Tibial artery (tissue), 4 donors: ENCODE measurements at regions not wholly inside any gene's neighbourhood (a gene's known extent, or its start where the extent isn't known, plus 50 kb on each side); places are given as distances from the start of the nearest gene placed in this dataset.

Source experiments
- DNase-seq, 2 donors: peaks; one replicate each; pipeline ENCODE4 v3.0.0-alpha.2; 2019
- H3K27ac ChIP-seq, 2 donors: fragments of 200-600 bp; sonication (generic) in 1 of 2; 1 replicate in 1 of 2; 2 replicates in 1 of 2; pipeline ENCODE4 v1.5.1; 2018 to 2019; ENCODE audit warnings: mild to moderate bottlenecking in 1 of 2
- H3K27me3 ChIP-seq, 2 donors: fragments of 200-600 bp; sonication (generic) in 1 of 2; one replicate each; pipeline versions ENCODE4 v1.5.1 to v1.6.0; 2016 to 2019
- H3K36me3 ChIP-seq, 3 donors: fragments of 200-600 bp; sonication (generic) in 2 of 3; one replicate each; pipeline ENCODE4 v1.5.1; 2016 to 2019; ENCODE audit warnings: mild to moderate bottlenecking in 2 of 3
- H3K4me1 ChIP-seq, 4 donors: fragments of 200-600 bp; sonication (generic) in 2 of 4; 1 replicate in 3 of 4; 2 replicates in 1 of 4; pipeline ENCODE4 v1.5.1; 2016 to 2019
- H3K4me3 ChIP-seq, 2 donors: fragments of 200-600 bp; sonication (generic) in 1 of 2; 1 replicate in 1 of 2; 2 replicates in 1 of 2; pipeline ENCODE4 v1.5.1; 2018 to 2019; ENCODE audit warnings: mild to moderate bottlenecking in 2 of 2
- H3K9me3 ChIP-seq, 3 donors: fragments of 200-600 bp; sonication (generic) in 1 of 3; one replicate each; pipeline ENCODE4 v1.5.1; 2016 to 2019
- intact Hi-C: fragments of 100-400 bp; cut with DNase I; formaldehyde crosslinking; loops from one replicate; pipeline ENCODE4 v1.15.0; 2023; ENCODE audit warnings: low total_unique reads
- TF ChIP-seq, protein P1 (sequence below), 2 experiments: fragments of 200-600 bp in 1 of 2; fragments of 450-650 bp in 1 of 2; IDR thresholded peaks; one replicate each; pipeline ENCODE4 v1.5.1; 2017 to 2019; ENCODE audit warnings: antibody characterized with exemption in 2 of 2, mild to moderate bottlenecking in 1 of 2, moderate library complexity in 1 of 2

DNA sequence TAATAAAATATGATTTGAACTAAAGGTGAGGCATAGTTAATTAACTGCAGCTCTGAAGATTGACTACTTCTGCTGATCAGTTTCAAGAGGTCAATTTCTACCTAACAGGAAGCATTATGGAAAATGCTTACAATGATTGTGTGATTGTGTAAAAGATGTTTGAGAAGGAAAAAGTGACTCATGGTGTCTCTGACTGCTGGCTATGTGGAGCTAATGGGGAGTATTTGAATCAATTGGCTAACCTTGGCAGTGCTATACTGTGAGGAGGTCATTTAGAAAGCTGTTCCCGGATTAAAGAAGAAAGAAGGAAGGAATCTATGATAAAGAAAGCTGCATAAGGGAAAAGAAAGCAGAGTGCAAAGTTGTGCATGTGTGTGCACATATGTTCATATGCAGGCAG is 376.5 kb downstream of the ADGRL2 start:
- H3K4me3 ChIP-seq = no peak overlapping the region
- H3K4me1 ChIP-seq = no peaks in the 10 kb centered on the region
- DNase-seq = no peak
- H3K27me3 ChIP-seq = no peaks in the 10 kb centered on the region
- TF ChIP-seq, protein P1, sequence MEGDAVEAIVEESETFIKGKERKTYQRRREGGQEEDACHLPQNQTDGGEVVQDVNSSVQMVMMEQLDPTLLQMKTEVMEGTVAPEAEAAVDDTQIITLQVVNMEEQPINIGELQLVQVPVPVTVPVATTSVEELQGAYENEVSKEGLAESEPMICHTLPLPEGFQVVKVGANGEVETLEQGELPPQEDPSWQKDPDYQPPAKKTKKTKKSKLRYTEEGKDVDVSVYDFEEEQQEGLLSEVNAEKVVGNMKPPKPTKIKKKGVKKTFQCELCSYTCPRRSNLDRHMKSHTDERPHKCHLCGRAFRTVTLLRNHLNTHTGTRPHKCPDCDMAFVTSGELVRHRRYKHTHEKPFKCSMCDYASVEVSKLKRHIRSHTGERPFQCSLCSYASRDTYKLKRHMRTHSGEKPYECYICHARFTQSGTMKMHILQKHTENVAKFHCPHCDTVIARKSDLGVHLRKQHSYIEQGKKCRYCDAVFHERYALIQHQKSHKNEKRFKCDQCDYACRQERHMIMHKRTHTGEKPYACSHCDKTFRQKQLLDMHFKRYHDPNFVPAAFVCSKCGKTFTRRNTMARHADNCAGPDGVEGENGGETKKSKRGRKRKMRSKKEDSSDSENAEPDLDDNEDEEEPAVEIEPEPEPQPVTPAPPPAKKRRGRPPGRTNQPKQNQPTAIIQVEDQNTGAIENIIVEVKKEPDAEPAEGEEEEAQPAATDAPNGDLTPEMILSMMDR (IDR thresholded peaks at IDR 0.05) = no peak
- no peak overlapping the region for H3K27ac ChIP-seq
- H3K36me3 ChIP-seq = no peaks in the 10 kb centered on the region
- no peaks in the 10 kb centered on the region for H3K9me3 ChIP-seq
- intact Hi-C loops = no loop called here

DNA sequence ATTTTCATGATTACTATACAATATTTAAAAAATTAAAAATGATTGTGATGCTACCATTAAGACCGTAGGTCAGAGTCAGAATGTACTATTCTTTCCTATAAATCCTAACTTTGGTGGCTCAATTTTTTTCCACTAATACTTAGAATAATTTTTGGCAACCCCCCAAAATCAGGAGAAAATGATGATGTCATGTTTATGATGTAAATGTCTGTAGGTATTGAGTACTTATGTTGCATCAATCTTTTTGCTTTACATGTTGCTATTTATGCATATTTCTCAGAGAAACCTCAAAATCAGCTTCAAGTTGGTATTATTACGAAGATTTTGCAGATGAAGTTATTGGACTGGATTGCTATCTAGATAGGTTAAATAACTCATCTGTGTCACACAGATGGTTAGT is 371.2 kb downstream of the ADGRL2 start:
- no peak overlapping the region for H3K4me3 ChIP-seq
- no peaks in the 10 kb centered on the region for H3K27me3 ChIP-seq
- intact Hi-C loops = no loop called here
- no peaks in the 10 kb centered on the region for H3K36me3 ChIP-seq
- no peak overlapping the region for H3K27ac ChIP-seq
- TF ChIP-seq, protein P1 (IDR thresholded peaks at IDR 0.05) = no peak
- no peaks in the 10 kb centered on the region for H3K9me3 ChIP-seq
- H3K4me1 ChIP-seq = no peaks in the 10 kb centered on the region
- DNase-seq = no peak

DNA sequence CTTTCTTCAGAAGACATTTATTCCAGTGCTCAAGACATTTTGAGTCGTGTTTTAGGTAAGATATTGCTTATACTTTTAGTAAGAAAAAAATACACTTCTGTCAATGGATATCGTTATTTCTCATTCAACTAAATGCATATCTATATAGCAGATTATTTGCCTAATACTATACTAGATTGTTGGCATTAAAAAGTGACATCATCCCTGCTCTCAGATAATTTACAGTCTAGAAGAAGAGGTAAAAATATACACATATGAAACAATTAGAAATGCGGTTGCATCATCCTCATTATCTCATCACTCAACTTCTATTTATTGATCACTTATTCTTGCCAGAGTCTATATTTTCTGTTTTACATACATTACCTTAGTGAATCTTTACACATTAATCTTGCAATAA is 367.7 kb downstream of the ADGRL2 start:
- intact Hi-C loops = no loop called here
- H3K4me3 ChIP-seq = no peak overlapping the region
- TF ChIP-seq, protein P1 (IDR thresholded peaks at IDR 0.05) = no peak
- no peaks in the 10 kb centered on the region for H3K27me3 ChIP-seq
- no peaks in the 10 kb centered on the region for H3K9me3 ChIP-seq
- H3K27ac ChIP-seq = no peak overlapping the region
- no peaks in the 10 kb centered on the region for H3K4me1 ChIP-seq
- no peak for DNase-seq
- H3K36me3 ChIP-seq = no peaks in the 10 kb centered on the region

DNA sequence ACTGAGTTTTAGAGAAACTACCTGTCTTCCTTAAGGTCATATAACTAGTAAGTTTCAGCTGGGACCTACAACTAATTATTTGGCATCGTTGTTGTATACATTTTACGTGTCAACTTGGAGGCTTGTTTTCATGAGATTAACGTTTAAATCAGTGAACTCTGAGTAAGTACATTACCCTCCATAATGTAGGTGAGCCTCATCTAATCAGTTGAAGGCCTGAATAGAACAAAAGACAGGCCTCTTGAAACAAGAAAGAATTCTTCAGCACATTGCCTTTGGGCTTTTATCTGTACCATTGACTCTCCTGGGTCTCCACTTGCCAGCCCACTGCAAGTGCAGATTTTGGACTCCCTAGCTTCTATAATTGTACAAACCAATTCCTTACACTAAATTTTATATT is 364.6 kb downstream of the ADGRL2 start:
- Histone ChIP-seq H3K36me3 (no peaks in the 10 kb centered on the region), H3K4me1 (no peaks in the 10 kb centered on the region), H3K4me3 (no peak overlapping the region), H3K27me3 (no peaks in the 10 kb centered on the region), H3K9me3 (no peaks in the 10 kb centered on the region), H3K27ac (no peak overlapping the region)
- TF ChIP-seq, protein P1 (IDR thresholded peaks at IDR 0.05) = no peak
- no peak for DNase-seq
- intact Hi-C loops = no loop called here

DNA sequence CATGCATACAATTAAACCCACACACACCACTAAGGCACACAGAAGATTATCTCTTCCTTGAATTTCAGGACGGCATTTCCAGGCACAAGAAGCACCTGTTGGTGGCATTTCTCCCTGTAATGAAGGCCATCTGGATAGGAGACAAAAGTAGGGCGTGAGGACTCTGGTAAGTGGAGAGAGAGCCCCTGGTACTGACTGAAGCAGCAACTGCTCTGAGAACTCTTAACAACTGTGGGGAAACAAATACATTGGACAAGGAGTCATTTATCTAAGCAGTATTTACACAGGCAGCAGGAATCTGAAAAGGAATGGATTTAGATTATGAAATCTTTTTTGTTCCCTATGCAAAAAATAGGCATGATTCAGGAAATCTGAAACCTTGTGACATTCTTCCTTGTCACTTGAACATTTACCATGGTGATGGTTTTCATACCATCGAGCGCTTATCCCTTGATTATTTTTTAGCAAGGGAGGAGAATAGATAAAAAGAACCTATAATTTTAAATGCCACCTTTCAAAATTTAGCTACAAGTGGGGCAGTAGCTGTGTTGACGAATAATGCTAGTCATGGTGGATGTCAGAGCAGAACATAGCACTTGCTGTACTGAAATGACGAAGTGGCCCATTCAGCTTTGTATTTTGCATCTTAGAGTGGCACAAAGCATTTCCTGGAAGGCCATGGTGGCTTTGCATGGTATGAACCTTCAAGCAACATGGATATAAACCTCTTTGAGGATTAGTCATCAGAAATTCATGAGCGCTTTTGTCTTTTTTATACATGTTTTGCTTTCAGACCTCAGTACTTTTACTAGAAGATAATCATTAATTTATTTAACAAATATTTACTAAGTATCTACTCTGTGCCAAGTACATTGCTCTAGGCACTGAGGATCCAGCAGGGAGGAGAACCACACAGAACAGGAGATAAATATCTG is 362.0 kb downstream of the ADGRL2 start:
- no peaks in the 10 kb centered on the region for H3K36me3 ChIP-seq
- no peaks in the 10 kb centered on the region for H3K4me1 ChIP-seq
- H3K9me3 ChIP-seq = no peaks in the 10 kb centered on the region
- TF ChIP-seq, protein P1 (IDR thresholded peaks at IDR 0.05) = no peak
- no peak overlapping the region for H3K27ac ChIP-seq
- DNase-seq = no peak
- intact Hi-C loops = no loop called here
- H3K4me3 ChIP-seq = no peak overlapping the region
- no peaks in the 10 kb centered on the region for H3K27me3 ChIP-seq
